Peyer's patch (tissue), 4 donors: ENCODE measurements at regions not wholly inside any gene's neighbourhood (a gene's known extent, or its start where the extent isn't known, plus 50 kb on each side); places are given as distances from the start of the nearest gene placed in this dataset.

Experiments
- CTCF ChIP-seq, 6 experiments: fragments of 450-650 bp in 4 of 6; fragments of 200-600 bp in 2 of 6; sonication (generic) in 1 of 6; IDR thresholded peaks; one replicate each; pipeline ENCODE4 v1.5.1; 2017 to 2019; ENCODE audit warnings: antibody characterized with exemption in 6 of 6, mild to moderate bottlenecking in 3 of 6, moderate library complexity in 1 of 6
- POLR2A ChIP-seq, 2 donors: fragments of 450-650 bp; IDR thresholded peaks; one replicate each; pipeline ENCODE4 v1.5.1; 2017; ENCODE audit warnings: antibody characterized with exemption in 2 of 2, mild to moderate bottlenecking in 2 of 2, moderate library complexity in 2 of 2

GRCh38 chr5:173689171-173689736 is 72.8 kb upstream of the BOD1 start:
- TF ChIP-seq CTCF (IDR thresholded peaks at IDR 0.05) (no peak), POLR2A (IDR thresholded peaks at IDR 0.05) (no peak)
